ENCODE measurements at regions not wholly inside any gene's neighbourhood (a gene's known extent, or its start where the extent isn't known, plus 50 kb on each side); places are given as distances from the start of the nearest gene placed in this dataset.

- no peak for DNase-seq (ENCODE audit: low spot score)
Measured at GRCh38 chr4:137069473-137069872, 462.8 kb downstream of the PCDH18 start.

GRCh38 chr4:137067735-137068134, 464.6 kb downstream of the PCDH18 start:
- DNase-seq (ENCODE audit: low spot score) = no peak

GRCh38 chr4:137065311-137065710, 467.0 kb downstream of the PCDH18 start:
- no peak for DNase-seq (ENCODE audit: low spot score)

- DNase-seq (ENCODE audit: low spot score) = no peak
Measured at GRCh38 chr4:137063961-137064360, 468.3 kb downstream of the PCDH18 start.

GRCh38 chr4:137043184-137043583, 489.1 kb downstream of the PCDH18 start:
- no peak for DNase-seq (ENCODE audit: low spot score)

- no peak for DNase-seq (ENCODE audit: low spot score)
Measured at GRCh38 chr4:137039370-137039769, 492.9 kb downstream of the PCDH18 start.

GRCh38 chr4:137032222-137032621, 500.1 kb downstream of the PCDH18 start:
- DNase-seq (ENCODE audit: low spot score) = no peak

GRCh38 chr4:137029026-137029425, 503.3 kb downstream of the PCDH18 start:
- no peak for DNase-seq (ENCODE audit: low spot score)

GRCh38 chr4:137025484-137026059, 506.7 kb downstream of the PCDH18 start:
- DNase-seq (ENCODE audit: low spot score) = no peak

GRCh38 chr4:137015426-137016409, 516.6 kb downstream of the PCDH18 start:
- DNase-seq (ENCODE audit: low spot score) = no peak

GRCh38 chr4:137000432-137000831, 531.9 kb downstream of the PCDH18 start:
- DNase-seq (ENCODE audit: low spot score) = no peak

- DNase-seq (ENCODE audit: low spot score) = no peak
Measured at GRCh38 chr4:136992032-136992431, 540.3 kb downstream of the PCDH18 start.

- no peak for DNase-seq (ENCODE audit: low spot score)
Measured at GRCh38 chr4:136985683-136986082, 546.6 kb downstream of the PCDH18 start.

- no peak for DNase-seq (ENCODE audit: low spot score)
Measured at GRCh38 chr4:136967069-136967468, 565.2 kb downstream of the PCDH18 start.

- DNase-seq (ENCODE audit: low spot score) = no peak
Measured at GRCh38 chr4:136965478-136965877, 566.8 kb downstream of the PCDH18 start.

GRCh38 chr4:136962868-136963267, 569.4 kb downstream of the PCDH18 start:
- no peak for DNase-seq (ENCODE audit: low spot score)

GRCh38 chr4:136946307-136946907, 585.9 kb downstream of the PCDH18 start:
- DNase-seq (ENCODE audit: low spot score) = no peak

- no peak for DNase-seq (ENCODE audit: low spot score)
Measured at GRCh38 chr4:136939781-136940180, 592.5 kb downstream of the PCDH18 start.

- DNase-seq (ENCODE audit: low spot score) = no peak
Measured at GRCh38 chr4:136935871-136936270, 596.4 kb downstream of the PCDH18 start.

GRCh38 chr4:136935305-136935704, 597.0 kb downstream of the PCDH18 start:
- DNase-seq (ENCODE audit: low spot score) = no peak

- no peak for DNase-seq (ENCODE audit: low spot score)
Measured at GRCh38 chr4:136934601-136935000, 597.7 kb downstream of the PCDH18 start.

- no peak for DNase-seq (ENCODE audit: low spot score)
Measured at GRCh38 chr4:136931781-136932180, 600.5 kb downstream of the PCDH18 start.

GRCh38 chr4:136928957-136929411, 603.3 kb downstream of the PCDH18 start:
- DNase-seq (ENCODE audit: low spot score) = no peak

All from HuH-7 (cell line).